ENCODE measurements at regions not wholly inside any gene's neighbourhood (a gene's known extent, or its start where the extent isn't known, plus 50 kb on each side); places are given as distances from the start of the nearest gene placed in this dataset.

DNA sequence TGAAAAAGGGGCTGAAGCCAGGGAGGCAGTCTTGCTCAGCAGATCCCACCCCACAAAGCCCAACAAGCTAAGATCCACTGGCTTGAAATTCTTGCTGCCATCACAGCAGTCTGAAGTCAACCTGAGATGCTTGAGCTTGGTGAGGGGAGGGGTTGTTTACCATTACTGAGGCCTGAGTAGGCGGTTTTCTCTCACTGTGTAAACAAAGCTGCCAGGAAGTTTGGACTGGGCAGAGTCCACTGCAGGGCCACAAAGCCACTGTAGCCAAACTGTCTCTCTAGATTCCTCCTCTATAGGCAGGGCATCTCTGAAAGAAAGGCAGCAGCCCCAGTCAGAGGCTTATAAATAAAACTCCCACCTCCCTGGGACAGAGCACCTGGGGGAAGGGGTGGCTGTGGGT is 746.1 kb upstream of the LRRC4C start:
- DNase-seq: no peak

DNA sequence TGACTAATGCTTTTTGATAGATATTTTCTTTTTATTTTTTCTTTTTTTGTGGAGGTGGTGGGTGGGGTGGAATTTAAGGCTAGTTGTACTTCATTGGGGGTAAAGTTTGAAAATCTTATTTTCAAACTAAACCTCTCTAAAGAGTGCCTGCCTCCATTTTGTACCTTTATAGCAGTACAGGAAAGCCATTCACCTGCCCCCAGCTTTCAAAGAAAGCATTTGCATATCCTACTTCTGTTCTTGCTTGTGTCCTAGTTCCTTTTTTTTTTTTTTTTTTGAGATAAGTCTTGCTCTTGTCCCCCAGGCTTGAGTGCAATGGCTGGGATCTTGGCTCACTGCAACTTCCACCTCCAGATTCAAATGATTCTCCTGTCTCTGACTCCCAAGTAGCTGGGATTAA is 766.2 kb upstream of the LRRC4C start:
- DNase-seq: no peak

- no peak for DNase-seq
Observed at GRCh38 chr11:42232673-42233072, 773.2 kb upstream of the LRRC4C start.

DNA sequence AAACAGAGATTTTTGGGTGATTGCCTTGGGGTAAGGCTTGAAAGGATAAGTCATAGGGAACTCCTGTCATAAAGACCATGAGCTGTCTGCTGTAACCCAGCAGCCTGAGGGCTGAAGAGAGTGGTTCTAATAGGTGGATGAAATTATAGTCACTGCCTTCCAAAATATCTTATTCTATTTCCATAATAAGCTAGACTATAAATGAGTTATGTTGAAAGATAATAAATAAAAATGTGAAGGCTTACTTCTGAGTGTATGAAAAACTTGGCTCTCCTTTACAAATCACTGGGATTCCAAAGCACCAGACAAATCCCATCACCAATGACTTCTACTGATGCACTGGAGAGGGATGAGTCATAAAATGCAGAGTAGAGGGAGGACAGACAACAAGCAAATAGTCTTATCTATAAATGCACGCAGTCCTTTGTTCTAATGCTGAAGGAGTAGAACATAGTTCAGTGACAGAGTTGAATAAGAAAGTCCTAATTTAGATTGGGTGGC is 775.0 kb upstream of the LRRC4C start:
- no peak for DNase-seq

DNA sequence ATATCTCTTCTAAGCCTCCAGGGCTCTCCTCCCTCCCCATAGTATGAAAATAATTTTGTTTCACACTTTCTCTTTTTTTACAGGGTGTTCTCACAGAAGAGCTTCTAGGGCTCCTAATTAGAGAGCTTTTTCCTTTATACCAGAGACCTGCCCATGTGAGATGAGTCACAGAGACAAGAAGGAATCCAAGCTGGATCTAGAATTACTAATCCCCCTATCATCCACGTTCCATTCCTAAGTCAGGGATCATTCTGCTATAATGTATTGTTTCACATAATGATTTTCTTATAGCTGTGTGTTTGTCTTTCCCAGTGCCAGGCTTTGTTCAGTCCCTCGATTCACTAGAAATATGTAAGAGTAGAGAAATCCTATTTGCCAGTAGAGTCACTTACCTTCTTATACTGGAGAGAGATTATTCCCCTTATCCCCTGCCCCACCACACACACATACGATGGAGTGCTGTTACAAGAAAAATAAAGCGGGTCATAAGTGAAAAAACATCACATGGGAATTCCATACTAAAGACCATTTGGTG is 778.3 kb upstream of the LRRC4C start:
- no peak for DNase-seq

DNA sequence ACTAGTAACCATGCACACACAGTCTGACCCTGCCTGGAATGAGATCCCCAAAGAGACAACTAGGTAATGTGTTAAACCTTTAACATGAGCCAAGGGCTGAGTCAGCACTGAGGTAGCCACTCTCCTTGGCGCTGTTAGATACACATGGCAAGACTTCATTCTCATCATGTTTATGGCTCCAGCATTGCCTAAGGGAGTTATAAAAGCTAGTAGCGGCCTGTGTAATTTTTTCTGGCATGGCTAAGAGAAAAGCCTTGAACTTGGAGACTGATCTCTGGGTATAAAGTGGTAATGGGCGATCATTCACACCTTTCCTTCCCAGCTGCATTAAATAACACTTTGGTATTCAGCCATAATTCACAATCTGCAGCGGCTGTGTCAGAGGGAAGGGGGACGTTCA is 779.7 kb upstream of the LRRC4C start:
- DNase-seq: no peak

GRCh38 chr11:42243385-42243784 is 783.9 kb upstream of the LRRC4C start:
- no peak for DNase-seq

DNA sequence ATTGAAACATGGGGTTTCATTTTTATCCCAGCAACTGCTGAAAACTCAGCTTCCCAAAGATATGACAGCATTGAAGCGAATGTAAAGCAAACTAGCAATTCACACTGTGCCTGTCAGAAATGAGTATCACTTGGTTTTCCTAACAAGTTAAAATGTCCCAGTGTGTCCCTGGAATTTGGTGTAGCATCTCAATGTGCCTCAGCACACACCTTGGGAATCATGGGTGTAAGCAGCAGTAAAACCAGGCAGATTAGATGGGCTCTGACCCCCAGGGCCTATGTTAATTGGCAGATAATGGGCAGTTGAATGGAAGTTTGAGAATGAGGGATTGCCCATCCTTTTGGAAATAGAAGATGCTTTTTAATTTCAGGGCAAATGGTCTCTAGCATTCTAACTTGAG is 784.9 kb upstream of the LRRC4C start:
- DNase-seq: no peak

DNA sequence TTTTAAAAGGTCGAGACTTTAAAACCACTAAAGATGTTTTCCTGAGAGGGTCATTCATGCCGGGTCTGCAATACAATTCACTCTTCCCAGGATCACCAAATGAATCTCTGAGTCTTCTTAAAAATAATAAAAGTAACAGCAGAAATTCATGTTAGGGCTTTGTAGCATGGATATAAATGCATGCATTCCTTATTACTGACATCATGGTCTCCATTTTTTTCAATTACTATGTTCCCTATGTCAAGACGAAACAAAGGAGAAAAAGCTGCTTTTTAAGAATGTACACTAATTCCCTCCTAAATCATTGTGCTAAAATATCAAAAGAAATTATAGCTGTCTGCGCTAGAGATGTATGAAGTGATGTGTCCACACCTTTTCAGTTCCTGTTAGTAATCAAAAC is 789.9 kb upstream of the LRRC4C start:
- no peak for DNase-seq

DNA sequence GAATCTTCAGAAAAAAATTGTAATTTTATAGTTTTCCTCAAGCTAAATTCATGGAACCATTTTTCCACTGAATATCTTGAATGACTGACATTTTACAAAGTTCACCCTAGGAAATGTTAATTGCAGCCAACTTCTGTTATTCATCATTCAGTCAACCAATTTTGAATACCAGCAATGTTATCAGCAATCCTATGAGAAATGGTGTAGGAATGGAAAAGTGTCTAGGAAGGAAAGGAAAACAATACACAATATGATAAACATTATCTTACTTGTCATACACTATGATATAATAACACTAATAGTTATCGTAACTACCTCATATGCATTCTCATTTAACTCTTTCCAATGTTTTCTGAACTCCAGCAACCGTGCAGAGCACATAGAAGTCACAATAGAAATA is 790.5 kb upstream of the LRRC4C start:
- no peak for DNase-seq

DNA sequence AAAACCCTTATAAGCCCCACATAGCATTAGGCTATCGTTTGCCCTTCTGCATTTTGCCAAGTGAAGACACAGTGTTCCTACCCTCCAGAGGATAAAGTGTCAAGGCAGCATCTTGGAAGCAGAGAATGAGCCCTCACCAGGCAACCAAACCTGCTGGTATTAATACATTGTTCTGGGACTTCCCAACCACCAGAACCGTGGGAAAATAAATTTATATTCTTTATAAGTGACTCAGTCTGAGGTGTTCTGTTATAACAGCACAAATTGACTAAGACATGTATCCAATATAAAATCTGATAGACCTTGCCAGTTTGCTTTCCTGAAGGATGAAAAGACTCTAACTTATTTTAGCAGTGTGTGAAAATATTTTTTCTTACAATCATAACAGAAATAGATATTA is 792.5 kb upstream of the LRRC4C start:
- DNase-seq: no peak

GRCh38 chr11:42253156-42253555 is 793.7 kb upstream of the LRRC4C start:
- no peak for DNase-seq

GRCh38 chr11:42255906-42256305 is 796.5 kb upstream of the LRRC4C start:
- DNase-seq: no peak

DNA sequence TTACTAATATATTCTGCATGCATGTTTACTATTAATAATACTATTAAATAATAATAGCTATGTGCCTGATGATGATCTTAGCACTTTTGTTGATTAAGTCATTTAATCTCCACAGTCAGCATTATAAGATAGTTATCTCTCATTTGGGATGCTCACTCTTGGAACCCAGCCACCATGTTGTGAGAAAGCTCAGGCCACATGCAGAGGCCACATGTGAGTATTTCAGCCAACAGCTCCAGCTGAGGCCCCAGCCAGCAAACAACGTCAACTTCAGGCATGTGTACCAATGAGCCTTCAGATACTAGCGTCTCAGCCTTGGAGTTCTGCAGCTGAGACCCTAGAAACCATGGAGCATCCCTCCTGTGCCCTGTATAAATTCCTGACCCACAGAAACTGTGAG is 798.1 kb upstream of the LRRC4C start:
- no peak for DNase-seq

DNA sequence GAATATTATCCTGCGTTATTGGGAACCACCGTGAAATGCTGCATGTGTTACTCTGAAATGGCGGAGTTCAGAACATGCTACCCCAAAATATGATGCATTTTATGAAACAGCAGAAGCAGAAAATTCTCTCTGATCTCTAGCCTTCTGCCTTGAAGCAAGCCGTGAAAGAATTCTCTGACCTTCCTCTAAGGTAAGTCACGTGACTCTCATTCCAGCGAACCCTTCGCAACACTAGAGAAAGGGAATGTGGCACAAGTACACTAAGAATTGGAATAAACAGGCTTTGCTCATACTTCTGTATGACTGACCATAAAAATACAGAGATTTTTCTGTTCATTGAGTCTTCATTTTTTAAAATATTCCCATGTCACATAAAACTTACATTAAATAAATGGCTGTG is 805.6 kb upstream of the LRRC4C start:
- DNase-seq: no peak

DNA sequence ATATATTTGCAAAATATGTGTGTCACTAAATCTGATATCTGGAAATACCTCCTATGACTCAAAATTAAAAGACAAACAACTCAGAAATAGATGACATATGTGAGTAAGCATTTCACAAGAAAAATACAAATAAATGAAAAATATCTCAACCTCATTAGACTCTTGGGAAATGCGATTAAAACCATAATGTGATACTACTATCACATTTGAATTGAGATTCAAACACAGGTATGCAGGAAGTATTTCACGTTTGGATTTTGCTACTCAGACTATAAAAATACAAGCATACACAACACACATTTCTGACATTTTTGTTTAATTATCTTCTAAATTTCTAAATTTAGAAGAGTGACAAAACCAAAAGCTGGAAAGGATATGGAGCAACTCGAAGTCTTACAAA is 811.9 kb upstream of the LRRC4C start:
- DNase-seq: no peak

GRCh38 chr11:42273977-42274376 is 814.5 kb upstream of the LRRC4C start:
- no peak for DNase-seq

DNA sequence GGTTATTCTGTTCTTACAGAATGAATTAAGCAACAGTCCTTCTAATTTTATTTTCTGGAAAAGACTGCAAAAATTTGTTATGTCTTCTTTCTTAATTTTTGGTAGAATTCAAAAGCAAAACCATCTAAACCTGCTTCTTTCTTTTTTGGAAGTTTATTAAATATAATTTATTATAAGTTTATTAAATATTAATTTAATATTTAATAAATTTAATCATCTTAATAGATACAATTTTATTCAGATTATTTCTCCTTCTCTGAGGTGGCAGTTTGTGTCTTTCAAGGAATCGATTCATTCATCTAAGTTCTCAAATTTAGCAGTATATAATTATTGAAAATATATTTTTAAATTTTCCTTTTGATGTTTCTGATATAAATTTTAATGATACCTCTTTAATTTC is 837.5 kb upstream of the LRRC4C start:
- no peak for DNase-seq

DNA sequence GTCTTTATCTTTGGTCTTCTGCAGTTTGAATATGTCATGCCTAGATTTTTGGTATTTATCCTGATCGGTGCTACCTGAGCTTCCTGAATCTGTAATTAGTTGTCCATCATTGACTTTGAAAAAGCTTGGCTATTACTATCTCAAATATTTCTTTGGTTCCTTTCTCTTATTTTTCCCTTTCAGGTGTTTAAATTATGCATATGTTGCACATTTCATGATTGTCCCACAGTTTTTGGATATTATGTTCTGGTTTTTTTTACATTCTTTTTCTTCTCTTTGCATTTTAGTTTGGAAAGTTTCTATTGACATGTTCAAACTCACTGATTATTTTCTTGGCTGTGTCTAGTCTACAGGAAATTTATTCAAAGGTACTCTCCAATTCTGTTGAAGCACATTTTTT is 840.3 kb upstream of the LRRC4C start:
- DNase-seq: no peak

- no peak for DNase-seq
Observed at GRCh38 chr11:42301777-42302176, 842.3 kb upstream of the LRRC4C start.

DNA sequence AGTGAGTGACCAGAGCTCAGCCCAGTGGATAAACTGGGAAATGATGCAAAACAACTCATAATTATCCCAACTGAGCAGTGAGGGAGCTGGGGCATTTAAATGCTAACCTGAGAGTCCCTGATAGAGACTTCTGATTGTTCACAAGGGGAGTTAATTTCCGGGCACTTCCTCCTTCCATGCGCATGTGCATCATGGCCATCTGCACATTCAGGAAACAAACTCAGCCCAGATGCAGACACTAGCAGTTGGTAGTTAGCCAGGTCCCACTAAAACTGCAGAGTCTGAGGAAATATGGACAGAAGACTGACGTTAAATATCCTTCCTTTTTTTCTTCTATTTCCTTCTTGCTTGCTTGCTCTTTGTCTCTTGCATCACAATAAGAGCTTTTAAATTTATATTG is 852.1 kb upstream of the LRRC4C start:
- no peak for DNase-seq

- no peak for DNase-seq
Observed at GRCh38 chr11:42311944-42312343, 852.5 kb upstream of the LRRC4C start.

- no peak for DNase-seq
Observed at GRCh38 chr11:42315267-42315666, 855.8 kb upstream of the LRRC4C start.

GRCh38 chr11:42315846-42316245 is 856.4 kb upstream of the LRRC4C start:
- DNase-seq: no peak

- DNase-seq: no peak
Observed at GRCh38 chr11:42319921-42320320, 860.5 kb upstream of the LRRC4C start.

Measured in NCI-H446 treated with DMSO at 0.1 percent for 48 hours (cell line).